ENCODE measurements at regions not wholly inside any gene's neighbourhood (a gene's known extent, or its start where the extent isn't known, plus 50 kb on each side); places are given as distances from the start of the nearest gene placed in this dataset.

- TF ChIP-seq, protein P1, sequence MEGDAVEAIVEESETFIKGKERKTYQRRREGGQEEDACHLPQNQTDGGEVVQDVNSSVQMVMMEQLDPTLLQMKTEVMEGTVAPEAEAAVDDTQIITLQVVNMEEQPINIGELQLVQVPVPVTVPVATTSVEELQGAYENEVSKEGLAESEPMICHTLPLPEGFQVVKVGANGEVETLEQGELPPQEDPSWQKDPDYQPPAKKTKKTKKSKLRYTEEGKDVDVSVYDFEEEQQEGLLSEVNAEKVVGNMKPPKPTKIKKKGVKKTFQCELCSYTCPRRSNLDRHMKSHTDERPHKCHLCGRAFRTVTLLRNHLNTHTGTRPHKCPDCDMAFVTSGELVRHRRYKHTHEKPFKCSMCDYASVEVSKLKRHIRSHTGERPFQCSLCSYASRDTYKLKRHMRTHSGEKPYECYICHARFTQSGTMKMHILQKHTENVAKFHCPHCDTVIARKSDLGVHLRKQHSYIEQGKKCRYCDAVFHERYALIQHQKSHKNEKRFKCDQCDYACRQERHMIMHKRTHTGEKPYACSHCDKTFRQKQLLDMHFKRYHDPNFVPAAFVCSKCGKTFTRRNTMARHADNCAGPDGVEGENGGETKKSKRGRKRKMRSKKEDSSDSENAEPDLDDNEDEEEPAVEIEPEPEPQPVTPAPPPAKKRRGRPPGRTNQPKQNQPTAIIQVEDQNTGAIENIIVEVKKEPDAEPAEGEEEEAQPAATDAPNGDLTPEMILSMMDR (IDR thresholded peaks at IDR 0.05), result no peak
- no peak for TF ChIP-seq POLR2A (IDR thresholded peaks at IDR 0.05)
Observed at GRCh38 chr10:21270976-21271375, 254.5 kb downstream of the SKIDA1 start.

Measured in Peyer's patch (tissue), 4 donors.